NCI-H187 treated with DMSO at 0.1 percent for 48 hours (cell line): ENCODE measurements at regions not wholly inside any gene's neighbourhood (a gene's known extent, or its start where the extent isn't known, plus 50 kb on each side); places are given as distances from the start of the nearest gene placed in this dataset.

ENCODE experiments used
- DNase-seq: peaks from one replicate; lab custom pipeline; 2025; lab: John Stamatoyannopoulos, UW

GRCh38 chr21:43302769-43303168, 124.2 kb downstream of the SIK1 start:
- no peak for DNase-seq

GRCh38 chr21:43302062-43302700, 124.8 kb downstream of the SIK1 start:
- no peak for DNase-seq

DNA sequence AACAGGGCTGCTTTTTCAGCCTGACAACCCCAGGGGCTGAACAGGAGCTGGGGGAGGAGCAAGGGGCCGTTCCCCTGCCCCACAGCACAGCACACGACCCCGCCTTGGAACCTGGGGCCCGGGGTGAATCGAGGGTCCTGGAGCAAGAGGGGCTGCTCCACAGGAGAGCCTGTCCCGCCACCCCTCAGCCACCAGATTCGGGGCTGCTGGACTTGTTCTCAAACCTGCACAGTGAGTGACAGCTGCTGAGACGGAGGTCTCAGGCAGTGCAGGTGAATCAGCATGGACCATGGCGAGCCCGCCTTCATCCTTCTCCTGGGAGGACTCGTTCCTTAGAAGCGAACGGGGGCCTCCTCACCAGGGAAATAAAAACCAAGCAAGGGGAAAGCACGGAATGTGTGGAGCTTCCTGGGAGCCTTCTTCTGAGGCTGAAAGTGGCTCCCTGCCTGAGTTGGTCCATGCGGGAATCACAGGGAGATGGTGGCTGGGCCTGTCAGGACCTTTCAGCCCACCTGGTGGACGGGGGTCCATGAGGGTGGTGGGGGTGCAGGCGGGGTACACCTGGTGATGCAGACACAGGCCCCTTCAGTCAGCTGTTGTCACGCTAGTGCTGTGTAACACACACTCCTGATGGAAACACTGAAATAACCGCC, 125.4 kb downstream of the SIK1 start:
- DNase-seq, result no peak

DNA sequence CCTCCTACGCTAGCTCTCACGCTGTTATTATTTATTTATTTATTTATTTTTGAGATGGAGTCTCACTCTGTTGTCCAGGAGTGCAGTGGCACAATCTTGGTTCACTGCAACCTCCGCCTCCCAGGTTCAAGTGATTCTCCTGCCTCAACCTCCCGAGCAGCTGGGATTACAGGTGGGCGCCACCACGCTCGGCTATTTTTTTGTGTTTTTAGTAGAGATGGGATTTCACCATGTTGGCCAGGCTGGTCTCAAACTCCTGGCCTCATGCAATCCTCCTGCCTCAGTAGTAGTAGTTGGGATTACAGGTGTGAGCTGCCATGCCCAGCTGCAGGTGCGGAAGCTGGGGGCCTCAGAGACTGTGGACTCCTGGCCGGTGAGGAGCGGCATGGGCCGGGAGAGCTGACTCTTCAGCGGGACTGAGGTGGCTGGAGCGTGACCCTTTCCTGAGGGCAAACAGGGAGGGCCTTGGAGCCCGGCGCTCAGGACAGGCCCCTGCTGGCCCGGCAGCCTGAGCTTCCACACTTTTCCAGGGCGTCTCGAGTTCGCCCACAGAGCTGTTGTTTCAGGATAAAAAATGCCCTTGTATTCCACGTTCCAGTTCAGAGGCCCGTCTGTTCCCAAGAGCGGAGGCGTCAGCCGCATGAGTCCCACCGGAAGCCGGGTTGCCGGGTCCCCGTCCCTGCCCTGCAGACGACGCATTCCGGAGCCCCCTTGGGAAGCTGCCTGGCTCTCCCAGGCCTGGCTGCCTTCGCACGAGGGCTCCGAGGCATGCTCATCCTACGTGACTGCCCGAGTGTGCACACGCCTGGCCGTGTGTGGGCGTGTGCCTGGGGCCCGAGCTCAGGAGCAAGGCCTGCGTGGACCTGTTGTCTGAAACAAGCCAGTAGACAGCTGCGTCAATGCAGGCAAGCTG, 126.2 kb downstream of the SIK1 start:
- DNase-seq, result no peak

- DNase-seq, result no peak
Measured at GRCh38 chr21:43299441-43300277, 127.3 kb downstream of the SIK1 start.

GRCh38 chr21:43298546-43299440, 128.1 kb downstream of the SIK1 start:
- DNase-seq, result no peak

- DNase-seq, result no peak
Measured at GRCh38 chr21:43297989-43298388, 128.9 kb downstream of the SIK1 start.

DNA sequence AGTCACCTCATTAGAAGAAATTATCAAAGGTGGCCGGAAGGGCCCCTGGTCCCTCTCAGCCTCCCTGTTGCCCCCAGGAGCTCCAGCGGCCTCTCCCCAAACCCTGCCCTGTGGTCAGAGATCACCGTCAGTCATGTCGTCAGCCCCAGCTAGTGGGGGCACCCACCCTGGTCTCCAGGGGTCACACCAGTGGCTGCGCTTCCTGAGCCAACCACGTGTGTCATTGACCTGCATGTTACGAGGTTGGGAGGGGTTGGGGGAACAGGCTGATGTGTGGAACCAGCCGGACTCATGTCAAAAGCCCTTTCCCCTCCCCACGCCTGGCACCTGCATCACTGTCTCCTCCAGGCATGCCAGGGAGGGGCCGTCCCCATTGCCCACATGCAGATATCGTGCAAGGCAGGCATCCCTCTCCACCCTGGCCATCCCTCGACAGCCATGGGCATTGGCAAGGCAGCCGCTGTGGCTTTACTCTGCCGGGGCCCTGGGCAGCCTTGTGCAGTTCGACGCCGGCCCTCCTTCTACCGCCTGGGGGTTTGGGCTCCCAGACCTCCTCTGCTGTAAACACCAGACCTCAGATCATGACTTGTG, 128.7 kb downstream of the CRYAA start:
- no peak for DNase-seq

GRCh38 chr21:43295066-43295958, 126.5 kb downstream of the CRYAA start:
- no peak for DNase-seq

GRCh38 chr21:43294194-43294902, 125.5 kb downstream of the CRYAA start:
- DNase-seq, result no peak

GRCh38 chr21:43292866-43293142, 124.0 kb downstream of the CRYAA start:
- no peak for DNase-seq

DNA sequence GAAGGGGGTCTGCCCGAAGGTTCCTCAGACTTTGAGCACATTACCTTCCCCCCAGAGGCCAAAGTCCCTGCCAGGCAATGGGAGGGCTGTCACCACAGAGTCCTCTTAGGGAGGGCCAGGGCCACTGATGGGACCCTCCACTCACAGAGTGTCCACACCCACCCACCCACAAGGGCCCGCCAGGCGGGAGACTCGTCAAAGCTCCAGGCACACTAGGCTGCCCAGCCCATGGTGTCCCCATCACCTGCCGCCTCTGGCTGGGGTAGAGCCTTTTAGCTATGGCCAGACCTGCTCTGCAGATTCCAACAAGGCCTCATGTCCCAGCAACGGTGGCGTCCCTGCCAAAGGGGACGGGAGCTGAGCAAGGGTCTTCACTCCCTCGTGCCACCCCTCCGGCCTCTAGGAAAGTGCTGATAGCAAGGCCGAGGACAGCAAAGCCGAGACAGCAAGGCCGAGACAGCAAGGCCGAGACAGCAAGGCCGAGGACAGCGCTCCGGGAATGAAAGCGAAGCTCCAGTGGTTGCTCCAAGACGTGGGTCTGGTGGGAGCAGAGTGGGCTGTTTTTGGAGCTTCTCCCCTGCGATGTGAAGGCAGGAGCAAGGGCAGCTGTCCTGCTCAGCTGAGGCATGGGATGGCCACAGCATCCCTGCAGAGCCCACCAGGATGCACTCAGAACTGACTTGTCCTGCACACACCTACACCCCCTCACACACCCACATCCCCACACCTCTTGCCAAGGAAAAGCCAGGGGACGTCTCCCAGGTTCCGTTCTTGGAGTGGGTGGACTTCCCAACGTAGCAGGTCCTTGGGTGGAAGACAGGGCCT, 123.4 kb downstream of the CRYAA start:
- no peak for DNase-seq

DNA sequence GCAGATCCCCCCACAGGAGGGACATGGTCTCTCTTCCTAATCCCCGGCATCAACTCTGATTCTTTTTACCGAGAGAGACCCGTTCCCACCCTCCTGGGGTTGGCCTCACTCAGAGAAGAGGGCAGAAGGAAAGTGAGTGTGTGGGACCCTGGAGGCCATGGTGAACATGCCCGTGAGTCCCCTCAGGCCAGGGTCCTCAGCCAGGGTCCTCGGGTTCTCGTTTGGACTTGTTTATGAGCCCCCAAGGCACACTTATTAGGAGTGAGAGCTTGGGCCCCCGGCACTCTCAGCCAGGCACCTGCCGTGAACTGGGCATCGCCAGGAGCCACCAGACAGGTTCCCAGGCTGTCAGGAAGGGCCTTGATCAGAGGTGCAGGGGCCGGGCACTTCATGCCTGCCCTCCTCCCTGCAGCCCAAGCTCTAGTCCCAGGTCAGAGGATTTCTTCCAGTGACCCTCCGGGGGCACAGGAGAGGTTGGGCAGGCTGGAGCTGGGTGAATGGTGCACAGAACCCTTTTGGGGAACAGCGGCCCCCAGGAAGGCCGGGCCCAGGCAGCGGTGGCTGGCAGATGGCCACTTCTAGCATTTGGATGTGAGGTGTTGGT, 122.6 kb downstream of the CRYAA start:
- DNase-seq, result no peak

DNA sequence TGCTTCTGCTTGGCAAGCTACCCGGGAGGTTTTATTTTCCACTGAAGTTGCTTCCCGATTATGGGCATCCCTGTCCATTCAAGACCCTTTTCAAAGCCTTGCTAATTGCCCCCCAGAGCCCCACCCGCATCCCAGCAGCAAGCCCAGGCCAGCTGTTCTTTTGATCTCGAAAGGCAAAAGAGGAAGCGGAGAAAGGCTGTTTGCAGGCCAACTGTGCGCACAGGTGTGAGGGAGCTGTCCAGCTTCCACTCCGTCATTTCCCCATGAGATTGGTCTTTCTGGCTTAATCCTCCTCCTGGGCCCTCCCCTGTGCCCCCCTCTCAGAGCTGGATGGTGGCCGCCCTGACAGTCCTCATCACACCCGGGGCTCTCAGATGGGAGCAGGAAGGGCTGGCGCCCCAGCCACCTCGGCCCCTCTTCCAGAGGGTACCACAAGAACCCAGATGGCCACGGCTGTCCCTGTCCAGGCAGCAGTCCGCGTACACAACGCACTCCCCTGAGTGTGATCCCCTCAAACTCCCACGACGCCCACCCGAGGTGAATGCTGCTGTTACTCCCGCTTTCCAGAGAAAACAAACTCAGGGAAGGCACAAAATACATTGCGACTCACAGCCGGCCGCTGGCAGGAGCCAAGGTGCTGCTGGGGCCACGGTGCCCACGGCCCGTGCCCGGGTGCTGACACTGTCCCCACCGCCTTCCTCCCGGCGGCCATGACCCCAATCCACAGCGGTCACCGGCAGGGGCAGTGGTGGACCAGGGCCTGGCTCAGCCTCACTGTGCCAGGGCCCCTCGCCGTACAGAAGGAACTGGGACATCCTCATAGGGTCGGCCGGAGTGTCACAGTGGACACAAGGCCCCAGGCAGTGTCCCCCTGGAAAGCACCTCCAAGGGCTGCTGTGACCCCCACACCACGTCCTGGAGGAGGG, 121.9 kb downstream of the CRYAA start:
- DNase-seq, result no peak

DNA sequence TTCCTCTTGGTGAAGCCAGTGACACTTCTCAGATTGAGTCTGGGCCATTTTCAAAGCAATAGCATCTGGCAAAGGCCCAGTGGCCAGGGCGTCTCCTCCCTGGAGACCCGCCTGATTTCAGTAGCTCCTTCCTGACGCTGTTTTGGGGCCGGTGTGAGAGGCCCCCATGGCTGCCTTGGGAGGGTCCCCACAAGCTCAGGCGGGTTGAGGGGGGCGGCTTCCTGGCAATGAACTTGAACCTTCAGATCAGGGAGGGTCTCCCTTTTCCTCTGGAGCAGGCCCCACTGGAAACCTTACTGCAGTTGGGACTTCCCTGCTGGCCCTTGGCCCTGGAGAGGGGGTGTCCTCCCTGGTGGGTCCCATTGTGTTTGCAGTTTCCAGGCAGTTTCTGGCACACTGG, 121.2 kb downstream of the CRYAA start:
- DNase-seq, result no peak

DNA sequence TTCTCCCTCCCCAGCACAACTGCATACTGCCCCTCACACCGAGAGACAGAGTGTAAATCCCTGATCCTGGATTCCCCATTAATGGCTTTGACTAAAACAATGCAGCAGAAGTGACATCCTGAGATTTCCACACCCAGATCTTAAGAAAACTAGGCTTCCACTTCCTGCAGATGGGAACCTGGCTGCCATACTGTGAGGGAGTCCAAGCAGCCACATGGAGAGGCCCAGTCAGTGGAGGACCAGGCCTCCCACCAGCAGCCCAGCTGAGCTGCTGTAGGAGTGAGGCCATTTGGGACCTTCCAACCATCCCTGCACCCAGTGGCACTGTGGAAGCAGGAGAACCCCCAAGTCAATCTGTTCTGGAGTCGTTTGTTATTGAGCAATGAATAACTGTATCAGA, 120.6 kb downstream of the CRYAA start:
- DNase-seq, result no peak
